ENCODE measurements at regions not wholly inside any gene's neighbourhood (a gene's known extent, or its start where the extent isn't known, plus 50 kb on each side); places are given as distances from the start of the nearest gene placed in this dataset.

DNA sequence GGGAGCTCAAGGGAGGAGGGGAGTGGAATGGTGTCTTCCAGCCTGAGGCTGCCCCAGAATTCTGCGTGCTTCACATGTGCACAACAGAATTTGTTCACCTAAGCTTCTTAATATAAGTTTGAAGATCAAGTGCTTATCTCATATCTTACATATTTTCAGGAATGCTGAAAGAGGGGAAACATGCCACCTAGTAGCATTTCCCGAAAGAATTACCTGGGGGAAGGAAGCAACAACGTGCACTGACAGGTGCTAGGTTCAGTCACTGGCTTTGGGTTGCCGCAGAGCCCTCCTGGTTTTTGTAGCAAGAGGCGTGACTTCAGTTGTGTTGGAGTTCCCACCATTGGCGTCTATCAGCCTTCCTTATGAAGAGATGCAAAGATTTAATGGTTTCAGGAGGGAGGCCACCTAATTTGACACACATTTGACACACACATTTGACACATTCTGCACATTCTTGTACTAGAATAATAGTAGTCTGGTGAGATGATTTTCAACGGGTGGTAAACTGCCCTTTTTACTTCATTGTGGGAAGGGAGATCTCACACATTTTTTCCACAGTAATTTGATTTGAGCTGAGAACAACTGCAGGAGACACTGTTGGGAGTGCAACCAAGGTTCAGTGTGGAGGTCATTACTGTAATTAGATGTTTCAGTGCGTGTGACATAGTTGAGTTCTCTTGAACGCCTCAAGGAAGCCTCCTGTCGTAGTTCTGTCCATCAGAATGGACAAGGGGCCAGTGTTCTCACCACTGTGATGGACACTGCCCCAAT is 481.3 kb downstream of the CCDC171 start:
- Histone ChIP-seq H3K36me3 (no peaks in the 10 kb centered on the region), H3K4me1 (no peaks in the 10 kb centered on the region), H3K27me3 (no peaks in the 10 kb centered on the region), H3K9me3 (no peaks in the 10 kb centered on the region), H3K27ac (peak overlapping the region in 1 of 2 donors; percentile 30), H3K4me3 (no peak overlapping the region)
- no peak for DNase-seq
- no peak for TF ChIP-seq POLR2A (IDR thresholded peaks at IDR 0.05)
- TF ChIP-seq, protein P1, sequence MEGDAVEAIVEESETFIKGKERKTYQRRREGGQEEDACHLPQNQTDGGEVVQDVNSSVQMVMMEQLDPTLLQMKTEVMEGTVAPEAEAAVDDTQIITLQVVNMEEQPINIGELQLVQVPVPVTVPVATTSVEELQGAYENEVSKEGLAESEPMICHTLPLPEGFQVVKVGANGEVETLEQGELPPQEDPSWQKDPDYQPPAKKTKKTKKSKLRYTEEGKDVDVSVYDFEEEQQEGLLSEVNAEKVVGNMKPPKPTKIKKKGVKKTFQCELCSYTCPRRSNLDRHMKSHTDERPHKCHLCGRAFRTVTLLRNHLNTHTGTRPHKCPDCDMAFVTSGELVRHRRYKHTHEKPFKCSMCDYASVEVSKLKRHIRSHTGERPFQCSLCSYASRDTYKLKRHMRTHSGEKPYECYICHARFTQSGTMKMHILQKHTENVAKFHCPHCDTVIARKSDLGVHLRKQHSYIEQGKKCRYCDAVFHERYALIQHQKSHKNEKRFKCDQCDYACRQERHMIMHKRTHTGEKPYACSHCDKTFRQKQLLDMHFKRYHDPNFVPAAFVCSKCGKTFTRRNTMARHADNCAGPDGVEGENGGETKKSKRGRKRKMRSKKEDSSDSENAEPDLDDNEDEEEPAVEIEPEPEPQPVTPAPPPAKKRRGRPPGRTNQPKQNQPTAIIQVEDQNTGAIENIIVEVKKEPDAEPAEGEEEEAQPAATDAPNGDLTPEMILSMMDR (IDR thresholded peaks at IDR 0.05), result no peak
- intact Hi-C loops (cut with DNase I; ENCODE audit: low total_unique reads), result no loop called here

DNA sequence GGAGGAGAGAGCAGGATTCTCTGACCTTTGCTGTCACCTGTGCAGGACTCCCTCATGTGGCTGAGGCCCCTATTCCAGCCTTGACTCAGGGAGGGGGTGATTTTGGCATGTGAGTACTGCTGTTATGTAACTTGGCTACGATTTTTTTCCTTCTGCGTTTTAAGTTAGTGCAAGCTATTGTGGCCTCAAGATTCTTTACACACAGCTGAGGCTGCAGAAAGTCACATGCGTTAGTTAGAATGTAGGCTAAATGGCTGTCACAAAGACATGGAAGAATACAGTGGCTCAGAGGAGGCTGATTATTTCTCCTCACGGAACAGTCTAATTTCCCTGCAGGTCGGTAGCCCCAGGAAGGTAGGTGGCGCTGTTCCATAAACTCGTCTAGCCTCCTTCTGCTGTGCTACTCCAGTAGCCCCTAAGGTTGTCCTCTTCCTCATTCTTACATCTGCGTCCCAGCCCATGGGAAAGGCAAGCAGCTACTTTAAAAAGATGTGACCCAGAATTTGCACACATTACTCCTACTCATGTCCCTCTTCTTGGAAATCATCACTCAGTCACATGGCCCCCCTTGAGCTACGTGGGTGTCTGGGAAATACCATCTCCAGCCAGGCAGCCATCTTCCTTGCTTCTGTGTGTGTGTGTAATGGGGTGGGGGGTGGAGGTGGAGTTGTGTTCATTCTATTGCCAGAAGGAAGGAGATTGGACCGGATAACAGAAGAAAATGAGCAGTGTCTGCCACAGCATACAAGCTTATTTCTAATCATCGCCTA is 486.6 kb downstream of the CCDC171 start:
- peak; percentile 67 to 77 for DNase-seq
- Histone ChIP-seq H3K9me3 (no peaks in the 10 kb centered on the region), H3K36me3 (no peaks in the 10 kb centered on the region), H3K27ac (peak overlapping the region; percentile 71 to 82), H3K4me3 (no peak overlapping the region), H3K27me3 (no peaks in the 10 kb centered on the region), H3K4me1 (no peaks in the 10 kb centered on the region)
- TF ChIP-seq, protein P1 (IDR thresholded peaks at IDR 0.05), result peak in 3 of 4 experiments; percentile 26 to 57 (median 44)
- no peak for TF ChIP-seq POLR2A (IDR thresholded peaks at IDR 0.05)
- intact Hi-C loops (cut with DNase I; ENCODE audit: low total_unique reads), result no loop called here

DNA sequence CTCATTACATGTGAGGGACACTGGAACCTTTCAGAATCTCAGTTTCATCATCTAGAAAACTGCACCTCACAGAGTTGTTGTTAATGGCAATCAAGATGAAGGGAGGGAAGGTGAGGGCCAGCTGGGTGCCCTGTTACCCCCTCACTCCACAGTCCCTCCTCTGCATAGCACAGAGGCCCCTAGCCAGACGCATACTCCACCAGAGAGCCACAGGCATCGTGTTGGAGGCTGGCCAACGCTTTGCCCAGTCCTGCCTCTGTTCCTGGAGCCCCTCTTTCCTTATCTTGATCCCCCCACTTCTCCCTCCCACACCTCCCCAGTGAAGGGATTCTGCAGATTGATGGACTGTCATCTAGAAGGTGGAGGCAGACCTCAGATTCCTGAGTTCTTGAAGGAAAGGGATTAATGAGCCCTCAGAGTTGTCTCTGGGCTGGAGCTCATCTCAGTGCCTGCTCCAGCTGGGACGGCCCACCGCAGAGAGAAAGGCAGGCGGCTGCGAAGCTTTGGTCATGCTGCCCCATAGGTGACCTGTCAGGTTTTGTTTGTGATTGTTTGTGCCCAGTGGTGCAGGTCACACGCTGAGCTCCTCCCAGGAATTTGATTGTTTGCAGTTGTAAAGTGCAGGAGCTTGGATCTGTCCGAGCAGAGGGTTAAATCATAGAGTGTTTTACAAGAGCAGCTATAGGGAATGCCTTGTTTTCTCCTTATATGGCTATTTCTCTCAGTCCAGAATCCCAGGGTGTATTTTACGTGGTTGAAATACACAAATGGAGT is 487.3 kb downstream of the CCDC171 start:
- DNase-seq, result peak; percentile 51 to 72
- Histone ChIP-seq H3K27me3 (no peaks in the 10 kb centered on the region), H3K4me1 (no peaks in the 10 kb centered on the region), H3K4me3 (no peak overlapping the region), H3K27ac (peak overlapping the region; percentile 71 to 82), H3K9me3 (no peaks in the 10 kb centered on the region), H3K36me3 (no peaks in the 10 kb centered on the region)
- TF ChIP-seq POLR2A (IDR thresholded peaks at IDR 0.05), result no peak
- TF ChIP-seq, protein P1 (IDR thresholded peaks at IDR 0.05), result no peak
- intact Hi-C loops (cut with DNase I; ENCODE audit: low total_unique reads), result no loop called here

DNA sequence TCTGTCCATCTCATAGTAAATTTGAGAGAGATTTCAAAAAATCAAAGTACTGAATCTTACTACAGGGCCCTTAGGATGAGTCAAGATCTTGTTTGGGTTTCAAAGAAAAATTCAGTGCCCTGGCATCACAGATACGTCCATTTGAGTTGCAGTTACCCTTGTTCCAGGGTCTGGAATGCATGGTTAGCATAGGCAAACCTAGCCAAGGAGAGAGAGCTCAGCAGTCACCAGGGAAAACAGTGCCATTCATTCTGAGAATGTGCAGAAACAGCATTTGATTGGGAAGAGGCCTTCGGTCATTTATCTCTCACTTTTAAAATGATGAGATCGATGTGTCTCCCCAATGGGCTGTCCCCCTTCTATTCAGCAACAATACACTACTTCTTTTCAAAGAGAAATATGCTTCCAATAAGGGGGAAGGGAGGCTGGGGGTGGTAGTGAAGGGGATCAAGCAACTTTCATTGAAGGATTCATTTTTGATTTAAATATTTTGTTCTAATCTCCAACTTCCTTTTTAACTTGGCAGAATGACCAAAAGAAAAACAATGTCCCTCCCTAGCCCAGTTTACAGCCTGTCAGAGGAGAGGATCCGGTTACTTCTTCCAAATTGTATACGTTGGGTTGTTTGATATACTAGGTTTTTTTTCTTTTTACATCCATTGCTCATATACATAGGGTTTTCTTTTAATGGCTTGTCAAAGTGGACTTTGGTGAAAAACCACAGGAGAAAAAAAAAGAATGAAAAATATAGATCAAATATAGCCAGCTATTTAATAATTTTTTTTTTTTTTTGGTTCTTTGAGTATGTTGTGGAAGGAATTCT is 491.1 kb downstream of the CCDC171 start:
- Histone ChIP-seq H3K4me3 (no peak overlapping the region), H3K27me3 (no peaks in the 10 kb centered on the region), H3K4me1 (no peaks in the 10 kb centered on the region), H3K36me3 (no peaks in the 10 kb centered on the region), H3K27ac (peak overlapping the region in 1 of 2 donors; percentile 15), H3K9me3 (no peaks in the 10 kb centered on the region)
- intact Hi-C loops (cut with DNase I; ENCODE audit: low total_unique reads), result no loop called here
- no peak for DNase-seq
- TF ChIP-seq, protein P1 (IDR thresholded peaks at IDR 0.05), result no peak
- no peak for TF ChIP-seq POLR2A (IDR thresholded peaks at IDR 0.05)
